ENCODE measurements at regions not wholly inside any gene's neighbourhood (a gene's known extent, or its start where the extent isn't known, plus 50 kb on each side); places are given as distances from the start of the nearest gene placed in this dataset.

DNA sequence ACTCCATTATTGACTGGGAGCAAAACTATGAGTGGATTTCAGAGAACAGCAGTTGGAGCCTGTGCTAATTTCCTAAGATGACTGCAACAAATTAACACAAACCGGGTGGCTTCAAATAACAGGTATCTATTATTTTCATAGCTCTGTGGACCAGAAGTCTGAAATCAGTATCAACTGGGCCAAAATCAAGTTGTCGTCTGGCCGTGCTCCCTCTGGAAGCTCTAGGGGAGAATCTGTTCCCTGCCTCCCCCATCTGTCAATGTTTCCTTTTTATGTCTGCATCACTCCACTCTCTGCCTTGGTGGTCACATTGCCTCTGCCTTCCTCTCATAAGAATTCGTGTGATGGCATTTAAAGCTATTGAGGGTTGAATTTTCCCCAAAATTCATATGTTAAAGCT, 269.8 kb downstream of the TMX3 start:
- no peak for TF ChIP-seq CTCF (conservative IDR thresholded peaks at IDR 0.05)
- no peak overlapping the region for H3K27ac ChIP-seq

DNA sequence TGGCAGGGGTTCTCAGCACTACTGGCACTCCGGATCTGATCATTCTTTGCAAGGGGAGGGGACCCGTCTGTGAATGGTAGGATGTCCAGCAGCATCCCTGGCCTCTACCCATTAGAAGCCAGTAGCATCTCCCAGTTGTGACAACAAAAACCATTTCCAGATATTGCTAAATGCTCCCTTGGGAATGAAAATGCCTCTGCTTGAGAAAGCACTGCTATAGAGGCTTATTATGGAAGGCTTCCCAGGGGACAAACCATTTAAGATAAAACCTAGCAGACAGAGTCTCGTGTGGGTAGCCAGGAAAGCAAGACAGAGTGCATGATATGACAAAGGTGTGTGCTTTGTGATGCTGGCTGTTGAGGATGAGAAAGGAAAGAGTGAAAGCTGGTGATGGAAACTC, 273.7 kb downstream of the TMX3 start:
- no peak overlapping the region for H3K27ac ChIP-seq
- no peak for TF ChIP-seq CTCF (conservative IDR thresholded peaks at IDR 0.05)

- no peak overlapping the region for H3K27ac ChIP-seq
- no peak for TF ChIP-seq CTCF (conservative IDR thresholded peaks at IDR 0.05)
These were observed 274.5 kb downstream of the TMX3 start for GRCh38 chr18:68440433-68440832.

- TF ChIP-seq CTCF (conservative IDR thresholded peaks at IDR 0.05) = no peak
- no peak overlapping the region for H3K27ac ChIP-seq
These were observed 275.3 kb downstream of the TMX3 start for GRCh38 chr18:68439642-68440041.

GRCh38 chr18:68438983-68439382, 275.9 kb downstream of the TMX3 start:
- TF ChIP-seq CTCF (conservative IDR thresholded peaks at IDR 0.05) = no peak
- H3K27ac ChIP-seq = no peak overlapping the region

DNA sequence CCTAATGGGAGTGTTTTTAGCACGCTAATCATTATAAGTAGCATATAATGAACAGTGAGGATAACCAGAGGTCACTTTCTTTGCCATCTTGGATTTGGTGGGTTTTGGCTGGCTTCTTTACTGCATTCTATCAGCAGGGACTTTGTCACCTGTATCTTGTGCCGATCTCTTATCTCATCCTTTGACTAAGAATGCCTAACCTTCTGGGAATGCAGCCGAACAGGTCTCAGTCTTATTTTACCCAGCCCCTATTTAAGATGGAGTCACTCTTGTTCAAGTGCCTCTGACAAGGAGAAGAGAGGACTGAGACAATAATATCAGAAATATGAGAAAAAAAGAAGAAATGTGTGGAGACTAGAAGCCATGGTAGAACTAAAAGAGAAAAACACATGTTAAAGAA, 276.4 kb downstream of the TMX3 start:
- no peak for TF ChIP-seq CTCF (conservative IDR thresholded peaks at IDR 0.05)
- no peak overlapping the region for H3K27ac ChIP-seq

DNA sequence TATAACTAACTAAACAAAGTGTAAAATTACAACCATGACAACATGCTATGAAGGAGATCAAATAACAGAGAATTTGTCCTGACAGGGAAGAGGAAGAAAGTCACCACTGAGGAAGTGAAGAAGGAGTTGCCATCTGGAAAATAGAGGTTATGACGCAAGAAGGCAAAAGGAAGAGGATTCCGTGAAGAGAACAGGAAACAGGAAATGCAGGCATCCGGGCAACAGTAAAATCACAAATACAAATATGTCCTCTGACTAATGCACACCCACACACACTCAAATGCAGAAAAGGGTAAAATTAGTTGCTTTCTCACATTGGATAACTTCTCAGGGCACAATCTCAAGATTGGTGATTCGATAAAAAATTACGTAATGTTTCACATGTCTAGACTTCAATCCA, 278.4 kb downstream of the TMX3 start:
- TF ChIP-seq CTCF (conservative IDR thresholded peaks at IDR 0.05) = no peak
- H3K27ac ChIP-seq = no peak overlapping the region

DNA sequence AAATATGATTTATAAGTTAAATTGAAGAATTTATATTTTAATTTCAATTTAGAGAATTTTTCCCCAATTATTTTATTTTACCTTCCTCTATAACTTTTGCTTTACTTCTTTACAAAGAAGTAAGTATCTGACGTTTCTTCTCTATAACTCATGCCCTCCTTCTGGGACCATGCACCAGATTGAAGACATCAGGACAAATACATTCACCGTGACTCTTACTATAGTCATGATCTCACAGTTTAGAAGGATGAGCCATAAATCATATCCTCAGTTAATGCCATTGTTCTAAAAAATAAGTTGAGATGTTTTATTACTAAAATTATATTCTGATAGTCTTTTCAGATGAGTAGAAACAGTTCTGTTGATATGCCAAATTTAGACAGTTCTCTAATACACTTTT, 279.3 kb downstream of the TMX3 start:
- no peak overlapping the region for H3K27ac ChIP-seq
- no peak for TF ChIP-seq CTCF (conservative IDR thresholded peaks at IDR 0.05)
